HCT116 (cell line): ENCODE measurements at regions not wholly inside any gene's neighbourhood (a gene's known extent, or its start where the extent isn't known, plus 50 kb on each side); places are given as distances from the start of the nearest gene placed in this dataset.

Experiments
- CBX3 ChIP-seq: IDR thresholded peaks from 2 replicates; pipeline ENCODE4 v1.6.1; 2012; ENCODE audit warnings: low read depth
- CEBPB ChIP-seq: IDR thresholded peaks from 2 replicates; pipeline ENCODE4 v1.6.1; 2012; ENCODE audit warnings: low read depth
- CTCF ChIP-seq, 3 experiments: fragments of 200-600 bp in 1 of 3; sonication (generic) in 1 of 3; IDR thresholded peaks in 2 of 3; conservative IDR thresholded peaks in 1 of 3; 2 replicates each; pipeline ENCODE4 v1.5.1; 2012 to 2017; ENCODE audit warnings: low read depth in 2 of 3, low read length in 2 of 3, antibody characterized with exemption in 1 of 3, borderline replicate concordance in 1 of 3, control low read depth in 1 of 3, mild to moderate bottlenecking in 1 of 3, mixed read lengths in 1 of 3, mixed run types in 1 of 3, moderate library complexity in 1 of 3; ENCODE audit not compliant: insufficient read depth in 1 of 3
- EGR1 ChIP-seq: IDR thresholded peaks from 2 replicates; pipeline ENCODE4 v1.6.1; 2012; ENCODE audit warnings: low read depth
- ELF1 ChIP-seq: IDR thresholded peaks from 2 replicates; pipeline ENCODE4 v1.6.1; 2012; ENCODE audit warnings: low read depth, borderline replicate concordance
- POLR2A ChIP-seq: IDR thresholded peaks from 2 replicates; pipeline ENCODE4 v1.7.0; 2011; ENCODE audit warnings: borderline replicate concordance; ENCODE audit not compliant: insufficient read depth, insufficient read length; ENCODE audit errors: extremely low read depth
- POLR2AphosphoS5 ChIP-seq: IDR thresholded peaks from 2 replicates; pipeline ENCODE4 v1.6.1; 2011; ENCODE audit warnings: mild to moderate bottlenecking, low read depth, low read length, moderate library complexity
- ZBTB33 ChIP-seq: IDR thresholded peaks from 2 replicates; pipeline ENCODE4 v1.6.1; 2011; ENCODE audit warnings: mild to moderate bottlenecking, low read length, moderate library complexity; ENCODE audit not compliant: insufficient replicate concordance; ENCODE audit errors: extremely low read depth

- no peak for TF ChIP-seq CTCF (IDR thresholded peaks at IDR 0.05 in 2 of 3, conservative IDR thresholded peaks at IDR 0.05 in 1 of 3; ENCODE audit: borderline replicate concordance in 1 of 3, insufficient read depth in 1 of 3, low read depth in 2 of 3, low read length in 2 of 3)
- TF ChIP-seq CEBPB, result no peak
- no peak for TF ChIP-seq POLR2AphosphoS5
- TF ChIP-seq CBX3, result no peak
- no peak for TF ChIP-seq ZBTB33
- no peak for TF ChIP-seq EGR1
- TF ChIP-seq ELF1, result no peak
- no peak for TF ChIP-seq POLR2A
Measured at GRCh38 chr7:52799817-52800216, 235.6 kb upstream of the POM121L12 start.
